8988T (cell line): ENCODE measurements at regions not wholly inside any gene's neighbourhood (a gene's known extent, or its start where the extent isn't known, plus 50 kb on each side); places are given as distances from the start of the nearest gene placed in this dataset.
"Not testable (repeated sequence)": the region's sequence is repeated elsewhere in the genome, so short reads cannot be mapped to it uniquely, and the experiment has no call there.

ENCODE experiments used
- DNase-seq: peaks from one replicate; pipeline ENCODE4 v3.0.0; 2011

DNA sequence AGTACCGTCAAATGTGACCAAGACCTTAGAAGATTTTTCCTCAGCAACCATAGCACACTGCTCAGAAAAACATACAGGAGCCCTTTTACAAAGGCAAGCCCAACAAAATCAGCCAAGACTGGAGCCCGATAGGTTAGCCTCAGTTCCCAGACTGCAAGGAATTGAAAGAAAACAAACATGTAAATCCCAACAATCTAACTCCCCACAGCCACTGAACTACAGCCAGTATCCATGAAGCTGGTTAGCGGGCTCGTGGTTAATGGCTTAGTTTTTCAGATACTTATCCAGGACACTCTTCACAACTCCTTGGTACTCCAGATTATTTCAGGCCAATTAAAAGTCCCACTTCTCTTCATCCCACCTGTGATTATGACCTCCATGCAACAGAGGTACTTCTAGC, 201.6 kb downstream of the IPMK start:
- DNase-seq, result no peak

- DNase-seq, result no peak
These were observed 202.2 kb downstream of the IPMK start for GRCh38 chr10:58065529-58065815.

DNA sequence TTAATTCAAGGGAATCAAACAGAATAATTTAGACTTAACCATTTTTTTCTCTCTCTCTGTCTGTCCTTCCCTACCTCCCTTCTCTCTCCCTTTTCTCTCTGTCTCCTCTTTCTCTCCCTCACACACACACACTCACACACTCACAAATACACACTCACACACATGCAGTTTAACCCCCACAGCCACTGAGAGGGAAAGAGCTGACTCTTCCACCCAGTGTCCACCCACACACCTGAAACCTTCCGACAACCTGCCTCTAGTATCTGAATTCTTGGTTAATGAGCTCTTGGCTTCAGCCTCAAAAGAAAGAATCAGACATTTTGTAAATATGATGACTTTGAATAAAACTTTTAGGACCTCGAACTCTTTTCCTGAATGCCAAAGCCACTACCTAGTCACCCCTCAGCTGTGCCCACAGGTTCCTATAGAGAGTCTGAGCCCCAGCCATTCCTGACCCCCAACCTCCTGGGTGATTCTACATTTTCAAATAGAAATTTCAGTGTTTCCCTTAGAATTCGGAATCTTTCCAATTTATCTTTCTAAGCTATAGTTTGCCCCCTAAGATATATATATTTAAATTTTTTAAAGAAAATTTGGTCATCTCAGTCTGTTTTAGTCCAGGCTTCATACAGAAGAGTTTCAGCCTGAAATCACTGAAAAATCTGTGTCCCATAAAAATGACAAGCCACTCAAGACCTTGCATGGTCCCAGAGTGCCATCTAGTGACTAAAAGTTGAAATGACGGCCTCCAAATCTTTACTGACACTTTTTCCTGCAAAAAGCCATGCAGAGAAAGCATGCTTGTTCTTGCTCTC, 202.8 kb downstream of the IPMK start:
- DNase-seq, result no peak

GRCh38 chr10:58063861-58064480, 203.7 kb downstream of the IPMK start:
- no peak for DNase-seq

DNA sequence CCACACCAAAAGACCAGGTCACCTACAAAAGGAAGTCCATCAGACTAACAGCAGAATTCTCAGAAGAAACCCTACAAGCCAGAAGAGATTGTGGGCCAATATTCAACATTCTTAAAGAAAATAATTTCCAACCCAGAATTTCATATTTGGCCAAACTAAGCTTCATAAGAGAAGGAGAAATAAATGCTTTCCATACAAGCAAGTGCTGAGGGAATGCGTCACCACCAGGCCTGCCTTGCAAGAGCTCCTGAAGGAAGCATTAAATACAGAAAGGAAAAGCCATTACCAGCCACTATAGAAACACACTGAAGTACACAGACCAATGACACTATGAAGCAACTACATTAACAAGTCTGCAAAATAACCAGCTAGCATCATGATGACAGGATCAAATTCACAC, 209.0 kb downstream of the IPMK start:
- DNase-seq, result not testable (repeated sequence)

GRCh38 chr10:58054881-58055280, 212.8 kb downstream of the IPMK start:
- no peak for DNase-seq

- no peak for DNase-seq
These were observed 214.9 kb downstream of the IPMK start for GRCh38 chr10:58052772-58053171.

- DNase-seq, result no peak
These were observed 217.1 kb downstream of the IPMK start for GRCh38 chr10:58050575-58050974.

DNA sequence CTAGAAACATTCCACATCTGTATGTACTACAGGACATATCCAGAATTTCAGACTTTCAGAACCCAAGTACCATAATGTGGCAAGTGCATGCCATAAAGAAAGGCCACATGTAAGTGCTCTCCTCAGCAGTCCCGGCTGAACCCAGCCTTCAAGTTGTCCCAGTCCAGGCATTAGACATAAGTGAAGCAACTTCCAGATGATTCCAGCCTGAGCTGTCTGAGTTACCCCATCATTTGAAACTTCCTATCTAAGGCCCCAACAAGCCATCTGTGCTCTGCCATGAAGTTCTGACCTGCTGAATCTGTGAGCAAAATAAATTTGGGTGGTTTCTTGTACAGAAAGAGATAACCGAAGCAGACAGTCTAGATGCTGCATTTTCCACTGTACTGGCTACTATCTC, 218.8 kb downstream of the IPMK start:
- DNase-seq, result no peak

DNA sequence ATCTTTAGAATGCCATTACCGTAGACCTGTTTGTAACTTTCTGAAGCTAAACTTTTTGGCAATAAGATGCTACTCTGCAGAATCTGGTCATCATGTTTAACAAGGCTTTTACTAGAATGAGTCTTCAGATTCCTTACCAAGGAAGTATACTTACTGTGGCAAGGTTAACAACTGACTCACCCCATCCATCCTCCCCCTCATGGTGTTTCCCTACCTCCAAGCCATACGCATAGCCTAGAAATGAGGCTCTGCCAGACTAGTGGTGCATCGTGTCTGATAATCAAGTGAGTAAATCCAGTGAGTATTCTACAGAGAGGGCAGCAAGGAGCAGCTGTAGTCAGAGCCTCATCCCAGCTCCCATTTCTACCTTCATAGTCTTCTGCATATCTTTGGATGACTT, 223.6 kb downstream of the IPMK start:
- no peak for DNase-seq

GRCh38 chr10:58041901-58042300, 225.8 kb downstream of the IPMK start:
- no peak for DNase-seq

GRCh38 chr10:58030208-58030607, 237.5 kb downstream of the IPMK start:
- no peak for DNase-seq

DNA sequence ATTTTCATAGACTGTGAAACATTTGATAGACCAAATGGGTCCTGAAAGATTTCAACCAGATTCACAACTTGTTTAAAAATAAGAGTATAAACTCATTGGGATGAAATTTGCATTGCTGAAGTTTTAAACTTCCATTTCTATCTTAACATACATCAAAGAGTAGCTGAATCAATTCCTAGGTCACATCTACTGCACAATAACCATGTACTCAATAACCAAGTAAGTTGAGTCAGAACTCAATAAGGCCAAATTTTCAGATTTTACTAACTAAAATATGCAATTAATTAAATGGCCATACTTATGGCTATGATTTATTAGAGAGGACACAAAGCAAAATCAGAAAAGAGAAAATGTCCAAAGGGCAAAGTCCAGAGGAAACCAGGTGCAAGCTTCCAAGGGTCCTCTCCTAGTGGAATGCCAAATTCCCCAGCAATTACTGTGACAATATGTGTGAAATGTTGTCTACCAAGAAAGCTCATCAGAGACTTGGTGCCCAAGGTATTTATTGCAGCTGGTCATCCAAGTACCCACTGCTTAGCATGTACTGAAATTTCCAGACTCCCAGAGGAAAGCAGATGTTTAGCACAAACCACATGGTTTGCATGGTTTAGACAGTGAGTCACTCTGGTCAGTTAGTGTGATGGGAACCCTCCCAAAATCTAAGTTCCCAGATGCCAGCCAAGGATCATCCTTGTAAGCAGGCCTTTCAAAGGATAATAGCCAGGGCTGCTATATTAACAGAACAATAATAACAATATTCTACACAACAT, 238.9 kb downstream of the IPMK start:
- peak; percentile 15 for DNase-seq

DNA sequence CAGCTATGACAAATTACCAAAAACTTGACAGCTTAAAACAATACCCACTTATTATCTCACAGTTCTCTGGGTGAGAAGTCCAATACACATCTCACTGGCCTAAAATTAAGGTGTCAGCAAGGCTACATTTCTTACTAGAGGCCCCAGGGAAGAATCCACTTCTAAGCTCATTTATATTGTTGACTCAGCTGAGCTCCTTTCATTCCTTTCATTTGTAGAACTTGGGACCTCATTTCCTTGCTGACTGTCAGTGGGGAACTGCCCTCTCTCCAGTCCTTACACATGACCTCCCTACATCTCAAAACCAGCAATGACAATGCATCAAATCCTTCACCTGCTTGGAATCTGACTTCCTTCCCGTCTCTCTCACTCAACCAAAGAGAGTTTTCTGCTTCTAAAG, 240.3 kb downstream of the IPMK start:
- no peak for DNase-seq

DNA sequence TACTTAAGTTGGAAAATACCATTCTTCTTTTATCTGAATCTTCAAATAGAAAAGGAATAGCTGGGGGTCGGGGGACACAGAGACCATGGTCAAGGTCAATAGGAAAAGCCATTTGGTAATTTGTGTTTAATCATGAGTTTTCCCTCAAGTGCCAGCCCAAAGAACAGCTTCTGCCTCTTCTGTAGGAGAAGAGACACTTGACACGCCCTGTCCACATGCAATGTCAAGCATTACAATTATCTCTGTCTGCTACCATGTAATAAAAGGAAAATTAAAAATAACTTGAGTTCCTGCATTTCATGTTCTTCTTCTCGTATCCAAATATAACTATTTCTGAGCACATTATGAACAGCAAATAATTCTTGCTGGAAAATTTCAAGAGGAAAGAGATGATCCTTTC, 241.7 kb downstream of the IPMK start:
- DNase-seq, result no peak

DNA sequence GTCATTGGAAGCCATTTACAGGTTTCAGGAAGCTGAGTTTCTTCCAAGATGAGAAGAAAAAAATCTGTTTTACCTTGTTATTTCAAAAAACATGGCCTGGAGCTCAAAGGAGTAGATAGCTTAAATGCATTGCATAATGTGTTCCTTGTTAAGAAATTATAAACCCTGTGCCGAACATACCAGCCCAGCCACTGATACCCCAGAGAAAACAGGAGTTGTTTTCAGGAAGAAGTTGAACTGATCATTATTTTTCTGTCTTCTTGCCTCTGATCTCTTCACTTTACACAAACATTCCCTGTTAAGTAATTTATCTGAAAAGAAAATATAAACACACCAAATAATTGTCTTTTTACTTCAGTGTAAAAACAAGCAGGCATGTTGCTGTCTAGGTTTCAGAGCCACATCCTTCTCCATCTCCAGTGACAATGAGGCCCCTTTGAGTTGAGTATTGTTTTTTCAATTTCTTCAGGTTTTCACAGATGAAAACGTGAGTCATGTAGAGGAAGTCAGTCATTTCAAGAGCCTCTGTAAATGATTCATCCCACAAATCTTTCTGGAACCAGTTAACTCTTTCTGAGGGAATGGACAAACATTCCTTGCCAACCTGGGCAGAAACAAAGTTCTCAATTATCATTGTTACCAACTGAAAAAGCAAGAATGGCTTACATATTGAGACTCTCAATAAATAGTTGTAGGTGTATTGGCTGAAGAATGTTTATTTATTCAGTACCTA, 244.2 kb downstream of the IPMK start:
- peak; percentile 9 for DNase-seq

GRCh38 chr10:58019863-58020537, 247.7 kb downstream of the IPMK start:
- no peak for DNase-seq

GRCh38 chr10:58017719-58018367, 249.9 kb downstream of the IPMK start:
- no peak for DNase-seq

DNA sequence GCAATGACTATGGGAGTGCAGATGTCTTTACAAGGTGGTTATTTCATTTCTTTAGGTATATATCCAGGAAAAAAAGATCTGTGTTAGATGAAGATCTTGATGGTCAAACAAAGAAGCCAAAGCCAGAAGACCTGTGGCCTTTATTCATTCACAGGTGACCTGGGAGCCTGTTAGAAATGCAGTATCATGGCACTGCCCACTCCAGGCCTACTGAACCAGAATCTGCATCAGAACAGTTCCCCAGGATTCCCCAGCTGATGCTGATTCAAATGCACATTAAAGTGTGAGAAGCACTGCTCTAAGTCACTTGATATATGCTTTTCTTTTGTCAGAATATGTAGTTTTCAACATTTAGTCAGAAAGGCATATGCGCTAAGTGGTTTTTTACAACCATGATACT, 251.1 kb downstream of the IPMK start:
- DNase-seq, result no peak

- DNase-seq, result no peak
These were observed 253.3 kb downstream of the IPMK start for GRCh38 chr10:58014436-58014835.

GRCh38 chr10:58013406-58013805, 254.3 kb downstream of the IPMK start:
- no peak for DNase-seq

DNA sequence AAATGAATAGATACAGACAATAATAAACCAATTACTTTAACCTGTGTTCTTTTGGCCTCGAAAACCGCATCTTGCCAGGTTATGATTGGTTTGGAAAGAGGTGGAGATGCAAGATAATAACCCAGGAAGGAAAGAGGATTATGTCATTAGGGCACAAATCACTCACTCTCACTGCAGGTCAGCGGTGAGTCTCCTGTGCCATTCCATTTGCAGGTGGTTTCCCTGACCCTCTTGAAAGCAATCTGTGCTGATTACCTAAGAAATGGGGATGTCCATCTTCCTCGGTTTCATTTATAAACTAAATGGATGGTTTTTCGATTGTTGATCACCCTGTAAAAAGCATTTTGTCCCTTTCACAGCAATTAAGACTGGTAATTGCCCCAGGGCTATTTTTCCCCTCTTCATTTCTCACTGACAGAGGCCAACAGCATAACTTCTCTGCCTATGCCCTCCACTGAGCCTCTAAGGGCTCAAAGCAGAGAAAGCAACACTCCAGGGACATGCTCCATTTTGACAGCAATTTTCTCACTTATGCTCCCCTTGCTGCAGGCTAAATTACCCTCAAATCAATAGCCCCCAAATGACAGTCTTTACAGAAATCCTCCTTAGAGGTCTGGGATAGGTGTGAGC, 257.5 kb downstream of the IPMK start:
- no peak for DNase-seq
